ENCODE measurements at regions not wholly inside any gene's neighbourhood (a gene's known extent, or its start where the extent isn't known, plus 50 kb on each side); places are given as distances from the start of the nearest gene placed in this dataset.
A peak's percentile ranks its signal among the peaks of the same experiment; 100 is the strongest.

DNA sequence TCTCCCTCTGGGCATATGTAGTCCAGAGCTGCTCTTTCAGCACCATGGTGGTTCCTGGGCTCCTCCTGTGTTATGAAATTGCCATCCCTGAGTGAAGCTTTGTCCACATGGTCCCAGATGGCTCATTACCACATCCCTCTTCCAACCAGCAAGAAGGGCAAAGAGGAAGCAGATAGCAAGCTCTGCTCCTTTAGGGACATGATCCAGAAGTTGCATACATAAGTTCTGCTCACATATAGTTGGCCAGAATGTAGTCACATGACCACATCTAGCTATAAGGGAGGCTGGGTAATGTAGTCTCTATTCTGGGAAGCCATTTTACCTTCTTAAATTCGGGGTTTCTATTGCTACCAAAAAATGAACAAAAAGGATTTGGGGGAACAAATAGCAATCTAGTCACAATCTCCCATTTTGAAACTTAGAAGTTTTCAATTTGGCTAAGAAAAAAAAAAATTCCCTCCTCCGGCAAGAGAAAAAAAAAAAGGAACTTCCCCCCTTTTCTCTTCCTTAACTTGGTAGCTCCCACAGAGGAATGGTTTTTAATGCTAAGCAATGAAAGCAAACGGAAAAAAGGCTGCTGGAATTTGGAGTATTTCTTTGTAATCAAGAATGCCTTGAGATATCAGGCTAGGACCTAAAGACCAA is 88.2 kb upstream of the USP9X start:
- DNase-seq (ENCODE audit: low read depth): peak; percentile 93
- peak overlapping the region; percentile 27 for H3K4me3 ChIP-seq (replicated peaks; ENCODE audit: low read depth, low read length)
- TF ChIP-seq, protein P1, sequence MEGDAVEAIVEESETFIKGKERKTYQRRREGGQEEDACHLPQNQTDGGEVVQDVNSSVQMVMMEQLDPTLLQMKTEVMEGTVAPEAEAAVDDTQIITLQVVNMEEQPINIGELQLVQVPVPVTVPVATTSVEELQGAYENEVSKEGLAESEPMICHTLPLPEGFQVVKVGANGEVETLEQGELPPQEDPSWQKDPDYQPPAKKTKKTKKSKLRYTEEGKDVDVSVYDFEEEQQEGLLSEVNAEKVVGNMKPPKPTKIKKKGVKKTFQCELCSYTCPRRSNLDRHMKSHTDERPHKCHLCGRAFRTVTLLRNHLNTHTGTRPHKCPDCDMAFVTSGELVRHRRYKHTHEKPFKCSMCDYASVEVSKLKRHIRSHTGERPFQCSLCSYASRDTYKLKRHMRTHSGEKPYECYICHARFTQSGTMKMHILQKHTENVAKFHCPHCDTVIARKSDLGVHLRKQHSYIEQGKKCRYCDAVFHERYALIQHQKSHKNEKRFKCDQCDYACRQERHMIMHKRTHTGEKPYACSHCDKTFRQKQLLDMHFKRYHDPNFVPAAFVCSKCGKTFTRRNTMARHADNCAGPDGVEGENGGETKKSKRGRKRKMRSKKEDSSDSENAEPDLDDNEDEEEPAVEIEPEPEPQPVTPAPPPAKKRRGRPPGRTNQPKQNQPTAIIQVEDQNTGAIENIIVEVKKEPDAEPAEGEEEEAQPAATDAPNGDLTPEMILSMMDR (IDR thresholded peaks at IDR 0.05; ENCODE audit: low read length, missing control alignments): no peak

DNA sequence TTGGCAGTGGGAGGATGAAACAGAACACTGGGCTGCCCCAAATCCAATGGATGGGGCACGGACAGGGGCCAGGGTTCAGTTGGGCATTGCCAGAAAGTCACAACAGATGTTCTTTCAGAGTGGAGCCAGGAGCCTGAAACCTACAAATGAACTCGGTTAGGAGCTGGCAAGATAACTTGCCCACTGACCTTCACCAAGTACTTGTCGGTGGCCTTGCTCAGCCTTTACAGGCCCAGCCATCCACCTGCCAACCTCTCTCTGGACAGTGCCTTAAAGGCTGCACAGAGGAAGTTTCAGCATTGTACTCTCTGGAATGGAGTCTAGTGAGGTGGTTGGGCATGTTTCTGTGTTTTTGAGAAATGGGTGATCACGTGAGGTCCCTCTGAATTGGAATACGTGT is 87.1 kb upstream of the USP9X start:
- no peak for DNase-seq (ENCODE audit: low read depth)
- TF ChIP-seq, protein P1 (IDR thresholded peaks at IDR 0.05; ENCODE audit: low read length, missing control alignments): no peak
- H3K4me3 ChIP-seq (replicated peaks; ENCODE audit: low read depth, low read length): no peak overlapping the region

DNA sequence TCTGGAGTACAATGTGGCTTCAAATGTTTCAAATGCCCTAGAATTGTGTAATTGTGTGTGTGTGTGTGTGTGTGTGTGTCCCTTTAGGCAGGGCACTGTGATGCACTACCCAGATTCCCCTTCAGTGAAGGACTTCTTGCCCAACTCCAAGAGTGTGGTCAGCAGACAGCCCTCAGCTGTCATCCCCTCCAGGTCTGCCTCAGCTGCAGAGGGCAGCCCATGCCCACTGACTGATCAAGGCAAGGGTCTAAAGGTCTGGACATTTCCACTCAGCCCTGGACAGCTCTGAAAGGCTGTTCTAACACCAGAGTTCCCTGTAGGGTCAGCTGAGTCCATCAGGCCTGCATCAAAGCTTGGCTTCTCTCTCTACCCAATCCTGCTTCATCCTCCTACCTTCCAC is 83.9 kb upstream of the USP9X start:
- H3K4me3 ChIP-seq (replicated peaks; ENCODE audit: low read depth, low read length): no peak overlapping the region
- no peak for DNase-seq (ENCODE audit: low read depth)
- TF ChIP-seq, protein P1 (IDR thresholded peaks at IDR 0.05; ENCODE audit: low read length, missing control alignments): no peak

DNA sequence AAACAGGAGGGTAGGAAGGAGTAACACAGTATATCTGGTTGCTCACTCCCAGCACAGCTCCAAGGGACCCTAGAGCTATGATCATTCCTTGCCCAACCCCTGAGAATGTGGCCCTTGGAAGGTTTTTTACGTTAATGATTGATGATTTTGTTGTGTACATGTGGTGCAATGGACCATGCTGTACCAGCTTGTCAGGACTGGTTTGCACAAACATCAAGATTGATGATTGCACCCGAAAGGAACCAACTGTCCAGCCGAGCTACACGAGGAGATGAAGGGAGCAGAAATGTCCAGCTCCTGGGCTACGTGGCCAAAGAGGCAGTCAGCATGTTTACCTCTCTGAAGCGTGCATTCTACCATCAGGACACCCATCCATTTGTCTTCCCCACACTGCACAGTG is 83.2 kb upstream of the USP9X start:
- TF ChIP-seq, protein P1 (IDR thresholded peaks at IDR 0.05; ENCODE audit: low read length, missing control alignments): no peak
- no peak overlapping the region for H3K4me3 ChIP-seq (replicated peaks; ENCODE audit: low read depth, low read length)
- DNase-seq (ENCODE audit: low read depth): no peak

DNA sequence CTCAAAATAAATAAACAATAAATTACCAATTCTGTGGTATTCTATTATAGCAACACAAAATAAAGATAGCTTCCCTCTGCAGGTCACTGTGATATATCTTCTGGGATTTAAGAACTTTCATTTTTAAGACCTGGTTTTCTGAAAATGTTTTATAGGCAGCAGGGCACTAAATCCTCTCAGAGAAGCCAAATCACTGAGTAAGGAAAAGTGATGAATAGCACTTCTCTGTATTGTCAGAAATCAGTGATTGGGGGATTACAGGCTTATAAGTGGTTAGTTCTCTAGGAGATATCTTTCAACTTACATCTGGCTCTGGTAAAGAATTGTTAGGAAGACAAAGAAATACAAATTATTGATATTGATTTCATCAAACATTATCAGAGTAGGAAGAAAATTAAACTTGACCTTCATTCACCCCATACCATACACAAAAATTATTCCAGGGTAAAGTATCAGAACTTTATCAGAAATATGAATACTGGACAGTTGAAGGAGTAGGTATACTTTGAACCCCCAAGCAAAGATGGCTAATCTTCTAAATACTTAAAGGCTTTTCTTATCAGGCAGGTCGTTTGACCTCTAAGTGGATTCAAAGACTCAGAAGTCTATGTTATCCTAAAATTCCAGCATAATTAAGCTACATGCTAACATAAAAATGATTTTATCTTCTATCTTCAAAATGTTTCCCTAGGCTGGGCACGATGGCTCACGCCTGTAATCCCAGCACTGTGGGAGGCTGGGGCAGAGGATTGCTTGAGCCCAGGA is 81.6 kb upstream of the USP9X start:
- TF ChIP-seq, protein P1 (IDR thresholded peaks at IDR 0.05; ENCODE audit: low read length, missing control alignments): no peak
- DNase-seq (ENCODE audit: low read depth): no peak
- H3K4me3 ChIP-seq (replicated peaks; ENCODE audit: low read depth, low read length): no peak overlapping the region

DNA sequence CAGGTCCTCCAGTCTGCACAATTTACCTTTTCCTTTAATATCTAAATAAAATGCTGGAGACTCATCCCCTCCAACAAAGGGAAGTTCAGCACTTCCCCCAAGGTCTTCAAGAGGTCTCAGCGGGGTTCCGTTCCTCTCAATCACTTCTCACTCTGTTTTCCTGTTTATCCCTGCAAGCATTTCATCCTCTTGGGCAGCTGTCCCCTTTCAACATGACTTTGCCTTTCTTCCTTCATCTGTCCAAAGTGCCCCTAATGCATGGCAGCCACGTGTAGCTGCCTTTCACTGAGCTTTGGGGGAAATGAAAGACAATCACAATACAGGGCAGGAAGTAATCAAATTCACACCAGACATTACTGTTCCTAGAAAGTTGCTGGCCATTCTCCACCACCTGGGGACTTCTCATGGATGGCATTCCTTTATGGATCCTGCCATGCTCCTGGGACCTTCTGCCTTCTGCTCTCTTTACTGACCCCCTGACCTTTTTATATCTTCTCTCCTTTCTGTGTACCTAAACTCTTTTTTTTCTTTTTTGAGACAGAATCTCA is 79.7 kb upstream of the USP9X start:
- no peak overlapping the region for H3K4me3 ChIP-seq (replicated peaks; ENCODE audit: low read depth, low read length)
- no peak for DNase-seq (ENCODE audit: low read depth)
- TF ChIP-seq, protein P1 (IDR thresholded peaks at IDR 0.05; ENCODE audit: low read length, missing control alignments): no peak
